ENCODE measurements at regions not wholly inside any gene's neighbourhood (a gene's known extent, or its start where the extent isn't known, plus 50 kb on each side); places are given as distances from the start of the nearest gene placed in this dataset.
"Not testable (repeated sequence)": the region's sequence is repeated elsewhere in the genome, so short reads cannot be mapped to it uniquely, and the experiment has no call there.

GRCh38 chr14:39668449-39668848, 236.2 kb upstream of the FBXO33 start:
- DNase-seq (ENCODE audit: low read depth): no peak

GRCh38 chr14:39666386-39666785, 234.2 kb upstream of the FBXO33 start:
- no peak for DNase-seq (ENCODE audit: low read depth)

GRCh38 chr14:39665075-39665475, 232.8 kb upstream of the FBXO33 start:
- no peak for DNase-seq (ENCODE audit: low read depth)

GRCh38 chr14:39664646-39665045, 232.4 kb upstream of the FBXO33 start:
- DNase-seq (ENCODE audit: low read depth): no peak

GRCh38 chr14:39641224-39641623, 209.0 kb upstream of the FBXO33 start:
- DNase-seq (ENCODE audit: low read depth): no peak

GRCh38 chr14:39639009-39639408, 206.8 kb upstream of the FBXO33 start:
- DNase-seq (ENCODE audit: low read depth): not testable (repeated sequence)

GRCh38 chr14:39628087-39628486, 195.9 kb upstream of the FBXO33 start:
- no peak for DNase-seq (ENCODE audit: low read depth)

GRCh38 chr14:39626589-39627576, 194.7 kb upstream of the FBXO33 start:
- DNase-seq (ENCODE audit: low read depth): no peak

- no peak for DNase-seq (ENCODE audit: low read depth)
Observed at GRCh38 chr14:39621678-39622077, 189.4 kb upstream of the FBXO33 start.

GRCh38 chr14:39621223-39621622, 189.0 kb upstream of the FBXO33 start:
- DNase-seq (ENCODE audit: low read depth): no peak

- DNase-seq (ENCODE audit: low read depth): no peak
Observed at GRCh38 chr14:39617537-39617936, 185.3 kb upstream of the FBXO33 start.

- no peak for DNase-seq (ENCODE audit: low read depth)
Observed at GRCh38 chr14:39615352-39615751, 183.1 kb upstream of the FBXO33 start.

GRCh38 chr14:39614297-39614923, 182.2 kb upstream of the FBXO33 start:
- DNase-seq (ENCODE audit: low read depth): no peak

GRCh38 chr14:39609119-39609518, 176.9 kb upstream of the FBXO33 start:
- DNase-seq (ENCODE audit: low read depth): no peak

GRCh38 chr14:39607978-39608377, 175.7 kb upstream of the FBXO33 start:
- DNase-seq (ENCODE audit: low read depth): no peak

- no peak for DNase-seq (ENCODE audit: low read depth)
Observed at GRCh38 chr14:39603942-39604341, 171.7 kb upstream of the FBXO33 start.

GRCh38 chr14:39593377-39593776, 161.1 kb upstream of the FBXO33 start:
- no peak for DNase-seq (ENCODE audit: low read depth)

GRCh38 chr14:39592116-39592789, 160.0 kb upstream of the FBXO33 start:
- DNase-seq (ENCODE audit: low read depth): no peak

GRCh38 chr14:39589882-39590281, 157.6 kb upstream of the FBXO33 start:
- DNase-seq (ENCODE audit: low read depth): not testable (repeated sequence)

- DNase-seq (ENCODE audit: low read depth): no peak
Observed at GRCh38 chr14:39582028-39582654, 149.9 kb upstream of the FBXO33 start.

GRCh38 chr14:39581474-39581873, 149.2 kb upstream of the FBXO33 start:
- no peak for DNase-seq (ENCODE audit: low read depth)

GRCh38 chr14:39580696-39581095, 148.5 kb upstream of the FBXO33 start:
- no peak for DNase-seq (ENCODE audit: low read depth)

Data from GM04503 (cell line).